ENCODE measurements at regions not wholly inside any gene's neighbourhood (a gene's known extent, or its start where the extent isn't known, plus 50 kb on each side); places are given as distances from the start of the nearest gene placed in this dataset.

DNA sequence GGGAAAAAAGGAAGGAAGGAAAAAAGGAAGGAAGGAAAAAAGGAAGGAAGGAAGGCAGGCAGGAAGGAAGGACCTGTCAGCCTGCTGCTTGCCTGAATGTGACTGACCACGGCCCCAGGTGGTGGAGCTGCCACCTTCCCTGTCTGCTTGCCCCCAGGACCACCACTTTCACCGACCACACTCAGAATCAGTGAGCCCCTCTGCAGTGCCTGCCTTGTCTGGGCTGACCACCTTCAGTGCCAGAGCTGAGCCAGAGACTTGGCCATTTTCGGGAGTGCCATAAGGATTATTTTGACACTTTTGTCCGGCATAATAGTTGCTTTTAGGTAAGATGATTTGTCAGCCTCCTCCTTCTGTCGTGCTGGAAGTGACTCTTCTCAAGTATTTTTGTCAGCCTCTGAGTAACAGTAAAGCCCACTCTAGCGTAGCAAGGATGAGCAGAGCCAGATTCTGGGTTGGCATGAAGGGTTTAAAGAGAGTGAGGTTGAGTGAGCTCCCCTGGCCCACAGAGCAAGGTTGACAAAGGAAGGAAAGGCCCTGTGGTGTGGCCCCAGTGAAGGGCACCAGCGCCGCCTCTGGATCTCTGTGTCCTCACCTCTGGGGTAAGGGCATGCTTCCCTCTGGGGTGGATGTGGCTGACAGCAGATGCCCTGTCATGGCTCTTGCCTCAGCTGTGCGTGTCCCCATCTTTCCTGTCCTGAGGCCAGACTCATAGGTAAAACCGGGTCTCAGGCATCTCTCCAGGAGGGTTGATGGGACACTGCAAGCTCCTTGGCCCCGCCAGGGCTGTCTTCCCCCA is 214.7 kb upstream of the FOXQ1 start:
- no peak overlapping the region for H3K4me3 ChIP-seq (replicated peaks in 1 of 3; ENCODE audit: low read depth in 2 of 3, low read length in 3 of 3)
- Mint-ChIP-seq H3K36me3 (no peaks in the 10 kb centered on the region), H3K4me1 (no peaks in the 10 kb centered on the region), H3K4me3 (no peak overlapping the region), H3K9me3 (peaks cover 4 to 13% (median 7%) of the 10 kb centered on the region in 7 donors), H3K27me3 (ENCODE audit: low read depth in 3 of 3) (peaks cover 5 to 8% (median 7%) of the 10 kb centered on the region in 3 donors), H3K27ac (no peak overlapping the region)
- H3K9me3 ChIP-seq (replicated peaks in 1 of 2; ENCODE audit: control insufficient read depth in 1 of 2, insufficient read depth in 1 of 2, low read length in 2 of 2): no peaks in the 10 kb centered on the region
- H3K27ac ChIP-seq (ENCODE audit: low read depth in 1 of 2, low read length in 2 of 2): no peak overlapping the region
- TF ChIP-seq, protein P1, sequence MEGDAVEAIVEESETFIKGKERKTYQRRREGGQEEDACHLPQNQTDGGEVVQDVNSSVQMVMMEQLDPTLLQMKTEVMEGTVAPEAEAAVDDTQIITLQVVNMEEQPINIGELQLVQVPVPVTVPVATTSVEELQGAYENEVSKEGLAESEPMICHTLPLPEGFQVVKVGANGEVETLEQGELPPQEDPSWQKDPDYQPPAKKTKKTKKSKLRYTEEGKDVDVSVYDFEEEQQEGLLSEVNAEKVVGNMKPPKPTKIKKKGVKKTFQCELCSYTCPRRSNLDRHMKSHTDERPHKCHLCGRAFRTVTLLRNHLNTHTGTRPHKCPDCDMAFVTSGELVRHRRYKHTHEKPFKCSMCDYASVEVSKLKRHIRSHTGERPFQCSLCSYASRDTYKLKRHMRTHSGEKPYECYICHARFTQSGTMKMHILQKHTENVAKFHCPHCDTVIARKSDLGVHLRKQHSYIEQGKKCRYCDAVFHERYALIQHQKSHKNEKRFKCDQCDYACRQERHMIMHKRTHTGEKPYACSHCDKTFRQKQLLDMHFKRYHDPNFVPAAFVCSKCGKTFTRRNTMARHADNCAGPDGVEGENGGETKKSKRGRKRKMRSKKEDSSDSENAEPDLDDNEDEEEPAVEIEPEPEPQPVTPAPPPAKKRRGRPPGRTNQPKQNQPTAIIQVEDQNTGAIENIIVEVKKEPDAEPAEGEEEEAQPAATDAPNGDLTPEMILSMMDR (IDR thresholded peaks at IDR 0.05): no peak
- H3K27me3 ChIP-seq (ENCODE audit: control insufficient read depth in 2 of 2, insufficient read depth in 2 of 2, low read length in 2 of 2): no peaks in the 10 kb centered on the region
- WGBS (ENCODE audit: insufficient coverage): 95% methylated on average over 9 of the region's 11 CpGs
- no peak overlapping the region for H3K4me2 ChIP-seq (replicated peaks; ENCODE audit: extremely low read depth, low read length, poor library complexity, severe bottlenecking)
- H2AFZ ChIP-seq (ENCODE audit: insufficient read depth, low read depth, low read length, poor library complexity, severe bottlenecking): no peak overlapping the region
- H3K9ac ChIP-seq (ENCODE audit: insufficient read depth, low read length, poor library complexity, severe bottlenecking): no peak overlapping the region
- intact Hi-C loops (cut with micrococcal nuclease): no loop called here
- DNase-seq: no peak
- no peaks in the 10 kb centered on the region for H4K20me1 ChIP-seq (ENCODE audit: insufficient read depth, low read length)
- no peaks in the 10 kb centered on the region for H3K36me3 ChIP-seq (replicated peaks in 1 of 2; ENCODE audit: control insufficient read depth in 1 of 2, insufficient read depth in 2 of 2, low read length in 2 of 2)
- no peaks in the 10 kb centered on the region for H3K4me1 ChIP-seq (ENCODE audit: control insufficient read depth in 1 of 2, insufficient read depth in 2 of 2, low read length in 2 of 2)
- no peaks in the 10 kb centered on the region for H3K79me2 ChIP-seq (ENCODE audit: insufficient read depth, low read length)

DNA sequence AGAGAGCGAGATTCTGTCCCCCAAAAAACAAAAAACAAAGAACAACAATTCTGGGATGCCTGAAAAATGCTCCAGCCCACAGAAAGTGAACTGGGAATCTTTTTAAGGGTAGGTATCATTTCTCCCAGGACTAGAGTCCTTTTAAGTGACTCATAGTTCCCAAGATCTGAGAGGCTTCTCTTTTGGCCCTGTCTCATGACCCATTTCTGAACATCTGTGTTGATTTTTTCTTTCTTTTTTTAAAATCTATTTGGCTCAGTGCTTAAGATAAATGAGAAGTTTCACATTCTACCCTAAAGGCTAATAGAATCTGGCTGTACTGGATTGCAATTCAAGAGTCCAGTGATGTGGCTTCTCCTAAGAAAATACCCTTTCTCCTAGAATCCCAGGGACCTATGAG is 217.6 kb upstream of the FOXQ1 start:
- TF ChIP-seq, protein P1 (IDR thresholded peaks at IDR 0.05): no peak
- Mint-ChIP-seq H3K9me3 (peaks cover 2 to 13% (median 7%) of the 10 kb centered on the region in 7 donors), H3K27ac (no peak overlapping the region), H3K36me3 (no peaks in the 10 kb centered on the region), H3K27me3 (ENCODE audit: low read depth in 3 of 3) (peaks cover 1 to 7% (median 2%) of the 10 kb centered on the region in 3 donors), H3K4me1 (no peaks in the 10 kb centered on the region), H3K4me3 (no peak overlapping the region)
- DNase-seq: no peak
- Histone ChIP-seq H3K9me3 (replicated peaks in 1 of 2; ENCODE audit: control insufficient read depth in 1 of 2, insufficient read depth in 1 of 2, low read length in 2 of 2) (no peaks in the 10 kb centered on the region), H4K20me1 (ENCODE audit: insufficient read depth, low read length) (no peaks in the 10 kb centered on the region), H3K9ac (ENCODE audit: insufficient read depth, low read length, poor library complexity, severe bottlenecking) (no peak overlapping the region), H3K4me3 (replicated peaks in 1 of 3; ENCODE audit: low read depth in 2 of 3, low read length in 3 of 3) (no peak overlapping the region), H3K27me3 (ENCODE audit: control insufficient read depth in 2 of 2, insufficient read depth in 2 of 2, low read length in 2 of 2) (no peaks in the 10 kb centered on the region), H3K4me1 (ENCODE audit: control insufficient read depth in 1 of 2, insufficient read depth in 2 of 2, low read length in 2 of 2) (no peaks in the 10 kb centered on the region), H3K27ac (ENCODE audit: low read depth in 1 of 2, low read length in 2 of 2) (no peak overlapping the region), H3K36me3 (replicated peaks in 1 of 2; ENCODE audit: control insufficient read depth in 1 of 2, insufficient read depth in 2 of 2, low read length in 2 of 2) (no peaks in the 10 kb centered on the region), H3K79me2 (ENCODE audit: insufficient read depth, low read length) (no peaks in the 10 kb centered on the region), H3K4me2 (replicated peaks; ENCODE audit: extremely low read depth, low read length, poor library complexity, severe bottlenecking) (no peak overlapping the region), H2AFZ (ENCODE audit: insufficient read depth, low read depth, low read length, poor library complexity, severe bottlenecking) (no peak overlapping the region)
- intact Hi-C loops (cut with micrococcal nuclease): no loop called here
- no CpG with 5 or more reads among the region's 1 CpG for WGBS (ENCODE audit: insufficient coverage)
